Erythroblast (primary cell): ENCODE measurements at regions not wholly inside any gene's neighbourhood (a gene's known extent, or its start where the extent isn't known, plus 50 kb on each side); places are given as distances from the start of the nearest gene placed in this dataset.

Experiments used
- GATA1 ChIP-seq: IDR thresholded peaks from 2 replicates; pipeline ENCODE4 v1.6.1; 2011; ENCODE audit warnings: low read depth, mild to moderate bottlenecking, control low read depth, low read length, moderate library complexity
- POLR2A ChIP-seq: IDR thresholded peaks from 2 replicates; pipeline ENCODE4 v1.6.1; 2011; ENCODE audit warnings: mild to moderate bottlenecking, low read length

GRCh38 chr13:103283451-103283820 is 217.2 kb upstream of the SLC10A2 start:
- TF ChIP-seq POLR2A: no peak
- no peak for TF ChIP-seq GATA1
